Calu3 (cell line): ENCODE measurements at regions not wholly inside any gene's neighbourhood (a gene's known extent, or its start where the extent isn't known, plus 50 kb on each side); places are given as distances from the start of the nearest gene placed in this dataset.

Experiments used
- BruUV-seq: library from RNA; stranded (reverse); fragments of 400-500 nt; replicated peaks from 2 replicates; lab custom pipeline; 2021; lab: Mats Ljungman, UMichigan
- CTCF ChIA-PET: fragments of 300-600 bp; sonication (Branson Sonifier 250); formaldehyde crosslinking; loops from one replicate; lab custom pipeline; 2022; ENCODE audit warnings: antibody characterized with exemption; lab: Charles Lee
- DNase-seq: peaks from one replicate; pipeline ENCODE4 v3.0.0; 2022
- H3K27ac Mint-ChIP-seq: one replicate; pipeline ENCODE4 v1.8.0; 2022; ENCODE audit warnings: mixed read lengths; ENCODE audit not compliant: unreplicated experiment
- H3K27me3 Mint-ChIP-seq: one replicate; pipeline ENCODE4 v1.8.0; 2022; ENCODE audit warnings: mixed read lengths; ENCODE audit not compliant: unreplicated experiment
- H3K36me3 Mint-ChIP-seq: one replicate; pipeline ENCODE4 v1.8.0; 2022; ENCODE audit warnings: mild to moderate bottlenecking, moderate library complexity, mixed read lengths; ENCODE audit not compliant: insufficient read depth, unreplicated experiment
- H3K4me1 Mint-ChIP-seq: one replicate; pipeline ENCODE4 v1.8.0; 2022; ENCODE audit warnings: mild to moderate bottlenecking, low read depth, mixed read lengths; ENCODE audit not compliant: unreplicated experiment
- H3K4me3 Mint-ChIP-seq: one replicate; pipeline ENCODE4 v1.8.0; 2022; ENCODE audit warnings: mild to moderate bottlenecking, low read depth, moderate library complexity, mixed read lengths; ENCODE audit not compliant: unreplicated experiment
- H3K9me3 Mint-ChIP-seq: one replicate; pipeline ENCODE4 v1.8.0; 2022; ENCODE audit warnings: low read depth, mixed read lengths; ENCODE audit not compliant: unreplicated experiment
- intact Hi-C: fragments of 100-400 bp; cut with micrococcal nuclease; formaldehyde crosslinking; loops from one replicate; pipeline ENCODE4 v1.10.0; 2022; ENCODE audit not compliant: unreplicated experiment
- TF ChIP-seq, protein P1 (sequence below): fragments of 200-600 bp; IDR thresholded peaks from one replicate; pipeline ENCODE4 v1.8.0; 2022; ENCODE audit warnings: antibody characterized with exemption; ENCODE audit not compliant: unreplicated experiment

DNA sequence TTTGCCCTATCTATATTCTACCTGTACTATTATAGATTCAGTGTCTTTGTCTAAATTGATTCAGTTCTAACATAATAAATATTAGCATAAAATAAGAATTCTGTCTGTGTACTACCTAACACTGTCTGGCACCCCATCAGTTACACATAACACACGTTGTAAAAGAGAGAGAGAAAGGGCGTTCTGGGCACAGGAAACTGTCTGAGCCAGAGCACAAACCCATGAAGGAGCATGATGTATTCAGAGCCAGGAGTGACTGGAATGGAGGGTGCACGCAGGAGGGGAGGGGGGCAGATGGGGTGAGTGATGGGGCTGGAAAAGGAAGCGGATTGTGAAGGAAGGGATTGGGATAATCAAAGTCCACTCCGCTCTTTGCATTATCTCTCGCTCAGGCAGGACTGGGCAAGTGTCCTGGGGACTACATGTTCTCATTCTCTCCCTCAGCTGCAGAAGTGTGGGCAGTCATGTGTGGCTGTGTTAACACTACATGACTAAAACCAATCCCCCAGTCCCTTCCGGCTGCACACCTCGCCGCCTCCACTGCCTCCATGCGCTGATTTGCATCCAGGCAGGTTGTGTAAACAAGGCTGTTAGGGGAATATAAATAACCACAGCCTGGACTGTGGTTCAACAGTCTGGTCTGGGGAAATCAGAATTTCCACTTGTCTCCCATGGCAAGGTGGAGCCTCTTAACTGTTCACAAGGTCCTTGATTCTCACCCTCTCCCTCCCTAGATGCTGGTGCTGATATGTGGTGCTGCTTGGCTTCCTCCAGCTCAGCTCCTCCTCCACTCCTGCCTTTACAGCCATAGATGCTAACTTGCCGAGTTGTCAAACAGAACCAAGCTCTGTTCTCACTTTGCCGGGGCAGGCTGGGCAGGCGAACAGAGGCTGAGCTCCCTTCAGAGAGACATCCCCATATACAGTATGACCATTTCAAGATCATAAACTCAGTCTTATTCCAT, 367.5 kb upstream of the BRINP1 start:
- no TSS peak for BruUV-seq

DNA sequence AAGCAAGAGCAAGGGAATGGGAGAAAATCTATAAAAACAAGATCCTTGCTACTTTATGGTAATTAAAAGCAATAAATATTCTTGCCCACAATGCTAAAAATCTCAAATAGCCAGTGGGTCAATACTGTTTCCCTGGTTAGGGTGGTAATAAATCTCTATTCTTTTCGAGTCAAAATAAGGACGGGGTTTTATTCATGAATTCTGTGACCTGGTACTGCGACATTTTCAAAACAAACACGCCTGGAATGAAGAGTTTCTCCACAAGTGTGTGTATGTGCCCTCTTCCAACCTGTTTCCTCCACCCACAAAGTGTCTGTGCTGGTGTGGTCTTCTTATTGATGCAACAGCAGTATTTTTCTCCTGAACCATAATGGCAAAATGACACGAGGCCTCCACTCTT, 358.8 kb upstream of the BRINP1 start:
- Mint-ChIP-seq H3K27ac (no peak overlapping the region), H3K4me1 (no peaks in the 10 kb centered on the region), H3K27me3 (no peaks in the 10 kb centered on the region), H3K4me3 (no peak overlapping the region), H3K9me3 (peaks cover 6% of the 10 kb centered on the region), H3K36me3 (no peaks in the 10 kb centered on the region)
- no TSS peak for BruUV-seq
- CTCF ChIA-PET, result no interaction called here
- TF ChIP-seq, protein P1, sequence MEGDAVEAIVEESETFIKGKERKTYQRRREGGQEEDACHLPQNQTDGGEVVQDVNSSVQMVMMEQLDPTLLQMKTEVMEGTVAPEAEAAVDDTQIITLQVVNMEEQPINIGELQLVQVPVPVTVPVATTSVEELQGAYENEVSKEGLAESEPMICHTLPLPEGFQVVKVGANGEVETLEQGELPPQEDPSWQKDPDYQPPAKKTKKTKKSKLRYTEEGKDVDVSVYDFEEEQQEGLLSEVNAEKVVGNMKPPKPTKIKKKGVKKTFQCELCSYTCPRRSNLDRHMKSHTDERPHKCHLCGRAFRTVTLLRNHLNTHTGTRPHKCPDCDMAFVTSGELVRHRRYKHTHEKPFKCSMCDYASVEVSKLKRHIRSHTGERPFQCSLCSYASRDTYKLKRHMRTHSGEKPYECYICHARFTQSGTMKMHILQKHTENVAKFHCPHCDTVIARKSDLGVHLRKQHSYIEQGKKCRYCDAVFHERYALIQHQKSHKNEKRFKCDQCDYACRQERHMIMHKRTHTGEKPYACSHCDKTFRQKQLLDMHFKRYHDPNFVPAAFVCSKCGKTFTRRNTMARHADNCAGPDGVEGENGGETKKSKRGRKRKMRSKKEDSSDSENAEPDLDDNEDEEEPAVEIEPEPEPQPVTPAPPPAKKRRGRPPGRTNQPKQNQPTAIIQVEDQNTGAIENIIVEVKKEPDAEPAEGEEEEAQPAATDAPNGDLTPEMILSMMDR, result no peak
- no peak for DNase-seq
- intact Hi-C loops, result no loop called here

More for the DNA sequence above, 367.5 kb upstream of the BRINP1 start:
- no peaks in the 10 kb centered on the region for H3K27me3 Mint-ChIP-seq
- no peak overlapping the region for H3K27ac Mint-ChIP-seq
- DNase-seq, result no peak
- no peaks in the 10 kb centered on the region for H3K36me3 Mint-ChIP-seq
- TF ChIP-seq, protein P1, result no peak
- CTCF ChIA-PET, result no interaction called here
- H3K4me1 Mint-ChIP-seq, result no peaks in the 10 kb centered on the region
- H3K9me3 Mint-ChIP-seq, result no peaks in the 10 kb centered on the region
- intact Hi-C loops, result no loop called here
- H3K4me3 Mint-ChIP-seq, result no peak overlapping the region

DNA sequence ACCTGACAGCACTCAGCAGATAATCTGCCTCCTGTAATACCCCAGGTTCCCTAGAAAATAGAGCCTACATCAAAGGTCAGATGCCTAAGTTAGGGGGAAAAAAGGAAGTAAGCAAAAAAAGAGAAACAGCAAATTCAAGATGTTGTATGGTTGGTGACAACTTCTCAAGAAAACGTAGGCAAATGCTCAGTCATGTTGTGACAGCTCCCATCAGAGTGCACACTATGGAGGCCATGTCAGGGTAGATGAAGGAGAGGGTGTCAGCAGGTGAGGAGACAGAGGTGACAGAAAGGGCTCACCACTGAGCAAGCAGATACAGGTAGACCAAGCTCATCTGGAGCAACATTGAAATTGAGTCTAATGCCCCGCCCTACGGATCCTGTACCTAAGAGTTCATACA, 356.8 kb upstream of the BRINP1 start:
- Mint-ChIP-seq H3K36me3 (no peaks in the 10 kb centered on the region), H3K4me3 (no peak overlapping the region), H3K9me3 (peaks cover 9% of the 10 kb centered on the region), H3K4me1 (no peaks in the 10 kb centered on the region), H3K27me3 (no peaks in the 10 kb centered on the region), H3K27ac (no peak overlapping the region)
- no TSS peak for BruUV-seq
- intact Hi-C loops, result no loop called here
- TF ChIP-seq, protein P1, result no peak
- no peak for DNase-seq
- CTCF ChIA-PET, result no interaction called here

DNA sequence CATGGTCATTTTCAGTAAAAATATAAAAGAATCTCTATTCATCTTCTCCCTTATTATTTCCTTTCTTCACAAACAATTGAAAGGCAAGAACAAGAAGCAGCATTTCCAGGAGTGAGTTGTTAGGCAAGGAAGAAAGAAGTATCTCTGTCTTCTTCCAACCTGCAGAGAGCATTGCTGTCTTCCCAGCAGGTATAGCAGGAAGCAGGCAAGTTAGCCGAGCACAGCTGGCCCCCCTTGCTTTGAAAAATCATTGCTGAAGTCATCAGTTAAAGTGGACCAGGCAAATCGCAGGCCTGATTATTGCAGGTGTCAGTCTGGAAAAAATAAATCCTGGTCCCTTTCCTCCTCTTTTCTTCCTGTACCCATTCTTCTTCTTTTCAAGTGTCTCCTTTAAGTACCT, 353.1 kb upstream of the BRINP1 start:
- Mint-ChIP-seq H3K4me3 (no peak overlapping the region), H3K27me3 (no peaks in the 10 kb centered on the region), H3K4me1 (no peaks in the 10 kb centered on the region), H3K27ac (no peak overlapping the region), H3K36me3 (no peaks in the 10 kb centered on the region), H3K9me3 (peaks cover 14% of the 10 kb centered on the region)
- TF ChIP-seq, protein P1, result no peak
- DNase-seq, result no peak
- BruUV-seq, result no TSS peak
- intact Hi-C loops, result no loop called here
- CTCF ChIA-PET, result no interaction called here
